PC-9 (cell line): ENCODE measurements at regions not wholly inside any gene's neighbourhood (a gene's known extent, or its start where the extent isn't known, plus 50 kb on each side); places are given as distances from the start of the nearest gene placed in this dataset.

Experiments
- BruUV-seq: library from RNA; stranded (reverse); fragments of 400-500 nt; replicated peaks from 2 replicates; lab custom pipeline; 2021; lab: Mats Ljungman, UMichigan
- CTCF ChIA-PET: fragments of 300-600 bp; sonication (Branson Sonifier 250); formaldehyde crosslinking; loops from one replicate; lab custom pipeline; 2022; ENCODE audit warnings: antibody characterized with exemption; lab: Charles Lee
- POLR2A ChIA-PET: fragments of 300-600 bp; sonication (Branson Sonifier 250); formaldehyde crosslinking; loops from one replicate; lab custom pipeline; 2022; ENCODE audit warnings: antibody characterized with exemption; ENCODE audit not compliant: unreplicated experiment; lab: Charles Lee
- DNase-seq, 2 experiments: peaks; one replicate each; pipeline versions ENCODE4 v3.0.0 to v3.0.0-alpha.2; 2015 to 2022; ENCODE audit warnings: mixed read lengths in 1 of 2
- H2AFZ ChIP-seq: fragments of 200-600 bp; sonication (generic); 2 replicates; pipeline ENCODE4 v1.8.1; 2017; ENCODE audit warnings: antibody characterized with exemption
- H3F3A ChIP-seq: fragments of 200-600 bp; sonication (generic); 2 replicates; pipeline ENCODE4 v1.8.1; 2017; ENCODE audit warnings: antibody characterized with exemption, mild to moderate bottlenecking, low read depth; ENCODE audit not compliant: insufficient read depth
- H3K27ac ChIP-seq: fragments of 200-600 bp; sonication (generic); 2 replicates; pipeline ENCODE4 v1.6.1; 2016; ENCODE audit warnings: mixed run types
- H3K27me3 ChIP-seq: fragments of 200-600 bp; sonication (generic); 2 replicates; pipeline ENCODE4 v1.6.1; 2016; ENCODE audit warnings: low read depth, mixed run types; ENCODE audit not compliant: insufficient read depth
- H3K36me3 ChIP-seq: fragments of 200-600 bp; sonication (generic); 2 replicates; pipeline ENCODE4 v1.6.1; 2016; ENCODE audit warnings: low read depth, mixed run types
- H3K4me1 ChIP-seq: fragments of 200-600 bp; sonication (generic); replicated peaks from 2 replicates; pipeline ENCODE4 v1.6.1; 2016; ENCODE audit warnings: mixed run types; ENCODE audit not compliant: insufficient read depth
- H3K4me2 ChIP-seq: fragments of 200-600 bp; sonication (generic); 2 replicates; pipeline ENCODE4 v1.6.1; 2017; ENCODE audit warnings: mixed run types
- H3K4me3 ChIP-seq: fragments of 200-600 bp; sonication (generic); 2 replicates; pipeline ENCODE4 v1.6.1; 2016; ENCODE audit warnings: mixed run types
- H3K79me2 ChIP-seq: fragments of 200-600 bp; sonication (generic); 2 replicates; pipeline ENCODE4 v1.6.1; 2017; ENCODE audit warnings: low read depth, mixed run types
- H3K9me2 ChIP-seq: fragments of 200-600 bp; sonication (generic); 2 replicates; pipeline ENCODE4 v1.8.1; 2017; ENCODE audit warnings: mild to moderate bottlenecking; ENCODE audit not compliant: insufficient read depth
- H3K9me3 ChIP-seq: fragments of 200-600 bp; sonication (generic); 2 replicates; pipeline ENCODE4 v1.8.1; 2016; ENCODE audit warnings: low read depth; ENCODE audit not compliant: insufficient read depth
- H4K20me1 ChIP-seq: fragments of 200-600 bp; sonication (generic); 2 replicates; pipeline ENCODE4 v1.8.1; 2017; ENCODE audit not compliant: insufficient read depth
- CTCF ChIP-seq: fragments of 200-600 bp; sonication (generic); conservative IDR thresholded peaks from 2 replicates; pipeline ENCODE4 v1.6.1; 2017; ENCODE audit warnings: mixed run types, antibody characterized with exemption, mild to moderate bottlenecking, moderate library complexity
- EZH2 ChIP-seq: fragments of 200-600 bp; sonication (generic); IDR thresholded peaks from 2 replicates; pipeline ENCODE4 v1.8.0; 2017; ENCODE audit warnings: antibody characterized with exemption, low read depth
- intact Hi-C: fragments of 100-400 bp; cut with micrococcal nuclease; formaldehyde crosslinking; loops from one replicate; pipeline ENCODE4 v1.10.0; 2022; ENCODE audit not compliant: unreplicated experiment

GRCh38 chr9:519579-519978, 304.9 kb downstream of the DOCK8 start:
- ChIA-PET CTCF (no interaction called here), POLR2A (no interaction called here)
- Histone ChIP-seq H3K9me2 (no peaks in the 10 kb centered on the region), H3K27me3 (no peaks in the 10 kb centered on the region), H3F3A (no peaks in the 10 kb centered on the region), H3K4me1 (no peaks in the 10 kb centered on the region), H3K36me3 (no peaks in the 10 kb centered on the region), H2AFZ (no peak overlapping the region), H4K20me1 (no peaks in the 10 kb centered on the region), H3K9me3 (no peaks in the 10 kb centered on the region), H3K4me2 (no peak overlapping the region), H3K4me3 (no peak overlapping the region), H3K27ac (no peak overlapping the region), H3K79me2 (no peaks in the 10 kb centered on the region)
- no peak for DNase-seq
- intact Hi-C loops, result no loop called here
- no TSS peak for BruUV-seq
- no peak for TF ChIP-seq EZH2
- no peak for TF ChIP-seq CTCF

GRCh38 chr9:520302-520701, 305.6 kb downstream of the DOCK8 start:
- H3K9me3 ChIP-seq, result no peaks in the 10 kb centered on the region
- H4K20me1 ChIP-seq, result no peaks in the 10 kb centered on the region
- no TSS peak for BruUV-seq
- H3K4me3 ChIP-seq, result no peak overlapping the region
- no peak overlapping the region for H3K4me2 ChIP-seq
- no peaks in the 10 kb centered on the region for H3K36me3 ChIP-seq
- ChIA-PET CTCF (no interaction called here), POLR2A (no interaction called here)
- no peak overlapping the region for H3K27ac ChIP-seq
- H3K4me1 ChIP-seq, result no peaks in the 10 kb centered on the region
- H3K27me3 ChIP-seq, result no peaks in the 10 kb centered on the region
- no peak overlapping the region for H2AFZ ChIP-seq
- TF ChIP-seq CTCF (no peak), EZH2 (no peak)
- no peaks in the 10 kb centered on the region for H3K79me2 ChIP-seq
- no peaks in the 10 kb centered on the region for H3K9me2 ChIP-seq
- no peak for DNase-seq
- no peaks in the 10 kb centered on the region for H3F3A ChIP-seq
- intact Hi-C loops, result no loop called here

GRCh38 chr9:522190-522589, 307.5 kb downstream of the DOCK8 start:
- DNase-seq, result no peak
- BruUV-seq, result no TSS peak
- Histone ChIP-seq H3F3A (no peaks in the 10 kb centered on the region), H3K27ac (no peak overlapping the region), H3K27me3 (no peaks in the 10 kb centered on the region), H3K4me1 (no peaks in the 10 kb centered on the region), H3K9me3 (no peaks in the 10 kb centered on the region), H4K20me1 (no peaks in the 10 kb centered on the region), H3K4me3 (no peak overlapping the region), H3K79me2 (no peaks in the 10 kb centered on the region), H3K4me2 (no peak overlapping the region), H3K9me2 (no peaks in the 10 kb centered on the region), H3K36me3 (no peaks in the 10 kb centered on the region), H2AFZ (no peak overlapping the region)
- TF ChIP-seq EZH2 (no peak), CTCF (no peak)
- POLR2A ChIA-PET, result no interaction called here
- CTCF ChIA-PET, result no interaction called here
- intact Hi-C loops, result no loop called here
